BE2C (cell line): ENCODE measurements at regions not wholly inside any gene's neighbourhood (a gene's known extent, or its start where the extent isn't known, plus 50 kb on each side); places are given as distances from the start of the nearest gene placed in this dataset.

ENCODE experiments used
- DNase-seq: peaks from one replicate; pipeline ENCODE4 v3.0.0-alpha.2; 2020
- H3K27me3 ChIP-seq: fragments of 250-450 bp; sonication (Bioruptor Pico); 2 replicates; pipeline ENCODE4 v1.5.1; 2020; ENCODE audit warnings: mild to moderate bottlenecking
- H3K36me3 ChIP-seq: fragments of 250-450 bp; sonication (Bioruptor Pico); 2 replicates; pipeline ENCODE4 v1.5.1; 2020; ENCODE audit warnings: mild to moderate bottlenecking
- H3K4me1 ChIP-seq: fragments of 250-450 bp; sonication (Bioruptor Pico); 2 replicates; pipeline ENCODE4 v1.5.1; 2020
- H3K4me3 ChIP-seq: 2 replicates; pipeline ENCODE4 v1.5.1; 2011; ENCODE audit warnings: low read depth, low read length
- H3K9me3 ChIP-seq: fragments of 250-450 bp; sonication (Bioruptor Pico); 2 replicates; pipeline ENCODE4 v1.5.1; 2020
- CTCF ChIP-seq: IDR thresholded peaks from 2 replicates; pipeline ENCODE4 v1.5.1; 2012; ENCODE audit warnings: mild to moderate bottlenecking, low read depth, low read length

GRCh38 chr2:194938066-194938465 lies 719.0 kb upstream of the SLC39A10 start:
- TF ChIP-seq CTCF, result no peak
- no peaks in the 10 kb centered on the region for H3K4me1 ChIP-seq
- H3K36me3 ChIP-seq, result no peaks in the 10 kb centered on the region
- DNase-seq, result no peak
- H3K27me3 ChIP-seq, result no peaks in the 10 kb centered on the region
- H3K4me3 ChIP-seq, result no peak overlapping the region
- H3K9me3 ChIP-seq, result no peaks in the 10 kb centered on the region

- no peaks in the 10 kb centered on the region for H3K4me1 ChIP-seq
- DNase-seq, result no peak
- TF ChIP-seq CTCF, result no peak
- no peaks in the 10 kb centered on the region for H3K36me3 ChIP-seq
- H3K4me3 ChIP-seq, result no peak overlapping the region
- H3K9me3 ChIP-seq, result no peaks in the 10 kb centered on the region
- no peaks in the 10 kb centered on the region for H3K27me3 ChIP-seq
Measured at GRCh38 chr2:194927489-194927888, 729.5 kb upstream of the SLC39A10 start.

GRCh38 chr2:194926873-194927272 lies 730.2 kb upstream of the SLC39A10 start:
- Histone ChIP-seq H3K4me1 (no peaks in the 10 kb centered on the region), H3K36me3 (no peaks in the 10 kb centered on the region), H3K27me3 (no peaks in the 10 kb centered on the region), H3K9me3 (no peaks in the 10 kb centered on the region), H3K4me3 (no peak overlapping the region)
- no peak for TF ChIP-seq CTCF
- no peak for DNase-seq

- DNase-seq, result no peak
- no peaks in the 10 kb centered on the region for H3K4me1 ChIP-seq
- no peaks in the 10 kb centered on the region for H3K27me3 ChIP-seq
- no peaks in the 10 kb centered on the region for H3K36me3 ChIP-seq
- no peak overlapping the region for H3K4me3 ChIP-seq
- no peak for TF ChIP-seq CTCF
- no peaks in the 10 kb centered on the region for H3K9me3 ChIP-seq
Measured at GRCh38 chr2:194925742-194926141, 731.3 kb upstream of the SLC39A10 start.

GRCh38 chr2:194917519-194917918 lies 739.5 kb upstream of the SLC39A10 start:
- Histone ChIP-seq H3K4me3 (no peak overlapping the region), H3K27me3 (no peaks in the 10 kb centered on the region), H3K36me3 (no peaks in the 10 kb centered on the region), H3K9me3 (no peaks in the 10 kb centered on the region), H3K4me1 (no peaks in the 10 kb centered on the region)
- DNase-seq, result no peak
- no peak for TF ChIP-seq CTCF

GRCh38 chr2:194915485-194915884 lies 741.5 kb upstream of the SLC39A10 start:
- no peaks in the 10 kb centered on the region for H3K9me3 ChIP-seq
- no peaks in the 10 kb centered on the region for H3K4me1 ChIP-seq
- no peaks in the 10 kb centered on the region for H3K27me3 ChIP-seq
- no peak for DNase-seq
- no peaks in the 10 kb centered on the region for H3K36me3 ChIP-seq
- TF ChIP-seq CTCF, result no peak
- no peak overlapping the region for H3K4me3 ChIP-seq
